NB4 (cell line): ENCODE measurements at regions not wholly inside any gene's neighbourhood (a gene's known extent, or its start where the extent isn't known, plus 50 kb on each side); places are given as distances from the start of the nearest gene placed in this dataset.

Source experiments
- POLR2A ChIP-seq: IDR thresholded peaks from 2 replicates; pipeline ENCODE4 v1.6.1; 2011; ENCODE audit warnings: mild to moderate bottlenecking; ENCODE audit not compliant: insufficient read length; ENCODE audit errors: extremely low read depth
- TF ChIP-seq, protein P1 (sequence below): IDR thresholded peaks from one replicate; pipeline ENCODE4 v1.5.1; 2012; ENCODE audit warnings: low read depth, low read length

- TF ChIP-seq, protein P1, sequence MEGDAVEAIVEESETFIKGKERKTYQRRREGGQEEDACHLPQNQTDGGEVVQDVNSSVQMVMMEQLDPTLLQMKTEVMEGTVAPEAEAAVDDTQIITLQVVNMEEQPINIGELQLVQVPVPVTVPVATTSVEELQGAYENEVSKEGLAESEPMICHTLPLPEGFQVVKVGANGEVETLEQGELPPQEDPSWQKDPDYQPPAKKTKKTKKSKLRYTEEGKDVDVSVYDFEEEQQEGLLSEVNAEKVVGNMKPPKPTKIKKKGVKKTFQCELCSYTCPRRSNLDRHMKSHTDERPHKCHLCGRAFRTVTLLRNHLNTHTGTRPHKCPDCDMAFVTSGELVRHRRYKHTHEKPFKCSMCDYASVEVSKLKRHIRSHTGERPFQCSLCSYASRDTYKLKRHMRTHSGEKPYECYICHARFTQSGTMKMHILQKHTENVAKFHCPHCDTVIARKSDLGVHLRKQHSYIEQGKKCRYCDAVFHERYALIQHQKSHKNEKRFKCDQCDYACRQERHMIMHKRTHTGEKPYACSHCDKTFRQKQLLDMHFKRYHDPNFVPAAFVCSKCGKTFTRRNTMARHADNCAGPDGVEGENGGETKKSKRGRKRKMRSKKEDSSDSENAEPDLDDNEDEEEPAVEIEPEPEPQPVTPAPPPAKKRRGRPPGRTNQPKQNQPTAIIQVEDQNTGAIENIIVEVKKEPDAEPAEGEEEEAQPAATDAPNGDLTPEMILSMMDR: no peak
- no peak for TF ChIP-seq POLR2A
Observed at GRCh38 chr10:44743535-44743934, 167.6 kb upstream of the TMEM72 start.
